ENCODE measurements at regions not wholly inside any gene's neighbourhood (a gene's known extent, or its start where the extent isn't known, plus 50 kb on each side); places are given as distances from the start of the nearest gene placed in this dataset.

- H3K9ac ChIP-seq (ENCODE audit: low read length), result no peak overlapping the region
These were observed 57.2 kb upstream of the FOXI2 start for GRCh38 chr10:127679642-127680255.

More at GRCh38 chr10:127679642-127680255, 57.2 kb upstream of the FOXI2 start:
- no peaks in the 10 kb centered on the region for H3K36me3 ChIP-seq (ENCODE audit: low read length)
- TF ChIP-seq, protein P1, sequence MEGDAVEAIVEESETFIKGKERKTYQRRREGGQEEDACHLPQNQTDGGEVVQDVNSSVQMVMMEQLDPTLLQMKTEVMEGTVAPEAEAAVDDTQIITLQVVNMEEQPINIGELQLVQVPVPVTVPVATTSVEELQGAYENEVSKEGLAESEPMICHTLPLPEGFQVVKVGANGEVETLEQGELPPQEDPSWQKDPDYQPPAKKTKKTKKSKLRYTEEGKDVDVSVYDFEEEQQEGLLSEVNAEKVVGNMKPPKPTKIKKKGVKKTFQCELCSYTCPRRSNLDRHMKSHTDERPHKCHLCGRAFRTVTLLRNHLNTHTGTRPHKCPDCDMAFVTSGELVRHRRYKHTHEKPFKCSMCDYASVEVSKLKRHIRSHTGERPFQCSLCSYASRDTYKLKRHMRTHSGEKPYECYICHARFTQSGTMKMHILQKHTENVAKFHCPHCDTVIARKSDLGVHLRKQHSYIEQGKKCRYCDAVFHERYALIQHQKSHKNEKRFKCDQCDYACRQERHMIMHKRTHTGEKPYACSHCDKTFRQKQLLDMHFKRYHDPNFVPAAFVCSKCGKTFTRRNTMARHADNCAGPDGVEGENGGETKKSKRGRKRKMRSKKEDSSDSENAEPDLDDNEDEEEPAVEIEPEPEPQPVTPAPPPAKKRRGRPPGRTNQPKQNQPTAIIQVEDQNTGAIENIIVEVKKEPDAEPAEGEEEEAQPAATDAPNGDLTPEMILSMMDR (IDR thresholded peaks at IDR 0.05; ENCODE audit: insufficient read depth, low read length, poor library complexity, severe bottlenecking), result peak; percentile 17
- TF ChIP-seq EZH2phosphoT487 (conservative IDR thresholded peaks at IDR 0.05; ENCODE audit: low read length), result no peak
- H3K4me2 ChIP-seq (ENCODE audit: low read depth, low read length, poor library complexity, severe bottlenecking), result no peak overlapping the region
- H3K9me3 ChIP-seq (ENCODE audit: insufficient read depth, low read length), result no peaks in the 10 kb centered on the region
- no peak overlapping the region for H2AFZ ChIP-seq (ENCODE audit: low read depth, low read length, severe bottlenecking)
- no peak overlapping the region for H3K27ac ChIP-seq (ENCODE audit: low read depth, low read length)
- H4K20me1 ChIP-seq (ENCODE audit: low read depth, low read length), result no peaks in the 10 kb centered on the region
- H3K27me3 ChIP-seq (ENCODE audit: low read length), result no peaks in the 10 kb centered on the region
- no peaks in the 10 kb centered on the region for H3K9me2 ChIP-seq (replicated peaks; ENCODE audit: insufficient read depth, low read length)
- H3K4me3 ChIP-seq (ENCODE audit: insufficient read depth, low read length, poor library complexity, severe bottlenecking), result no peak overlapping the region
- no peaks in the 10 kb centered on the region for H3K79me2 ChIP-seq (ENCODE audit: insufficient read depth, low read length)
- H3F3A ChIP-seq (ENCODE audit: insufficient read depth), result no peaks in the 10 kb centered on the region
